Lower leg skin (tissue), 3 donors: ENCODE measurements at regions not wholly inside any gene's neighbourhood (a gene's known extent, or its start where the extent isn't known, plus 50 kb on each side); places are given as distances from the start of the nearest gene placed in this dataset.

ENCODE experiments used
- CTCF ChIP-seq, 3 donors: fragments of 450-650 bp; IDR thresholded peaks; one replicate each; pipeline ENCODE4 v1.5.1; 2016; ENCODE audit warnings: antibody characterized with exemption in 3 of 3, mild to moderate bottlenecking in 3 of 3, moderate library complexity in 2 of 3
- POLR2A ChIP-seq, 2 donors: fragments of 450-650 bp; IDR thresholded peaks; one replicate each; pipeline ENCODE4 v1.6.1; 2016 to 2017; ENCODE audit warnings: antibody characterized with exemption in 2 of 2, mild to moderate bottlenecking in 1 of 2, moderate library complexity in 1 of 2

GRCh38 chr3:157793745-157794144 is 290.5 kb upstream of the VEPH1 start:
- TF ChIP-seq POLR2A (IDR thresholded peaks at IDR 0.05) (no peak), CTCF (IDR thresholded peaks at IDR 0.05) (no peak)
